HCT116 (cell line): ENCODE measurements at regions not wholly inside any gene's neighbourhood (a gene's known extent, or its start where the extent isn't known, plus 50 kb on each side); places are given as distances from the start of the nearest gene placed in this dataset.

Source experiments
- ATAC-seq: fragments of 200-7000 bp; cut with Tn5 transposase; 2 replicates; pipeline ENCODE4 v1.9.1; 2020; ENCODE audit warnings: mild to moderate bottlenecking, moderate library complexity
- BruUV-seq: library from RNA; stranded (reverse); fragments of 400-500 nt; replicated peaks from 2 replicates; lab custom pipeline; 2021; lab: Mats Ljungman, UMichigan
- CTCF ChIA-PET: fragments of 300-600 bp; sonication (Branson Sonifier 250); formaldehyde crosslinking; loops from one replicate; lab custom pipeline; 2021; ENCODE audit warnings: antibody characterized with exemption; lab: Charles Lee
- POLR2A ChIA-PET: fragments of 300-600, 350-600 bp; sonication (Branson Sonifier 250); formaldehyde crosslinking; loops from one replicate; lab custom pipeline; 2021; ENCODE audit warnings: antibody characterized with exemption; lab: Charles Lee
- RAD21 ChIA-PET, 2 experiments: fragments of 300-600 bp; sonication (Branson Sonifier 250); formaldehyde crosslinking; loops; one replicate each; lab custom pipeline; 2023; ENCODE audit warnings: low total read pairs in 2 of 2; ENCODE audit not compliant: uncharacterized antibody in 2 of 2, unreplicated experiment in 2 of 2, low non-redundant PET in 1 of 2; lab: Charles Lee
- DNase-seq: peaks from one replicate; pipeline ENCODE4 v3.0.0-alpha.2; 2010; ENCODE audit warnings: low read depth, low spot score
- H2AFZ ChIP-seq: fragments of 200-600 bp; shearing (Covaris generic), sonication (generic); 2 replicates; pipeline ENCODE4 v1.6.1; 2017; ENCODE audit warnings: low read depth, mixed run types, mixed read lengths, antibody characterized with exemption, low read length; ENCODE audit not compliant: poor library complexity, severe bottlenecking
- H3K27ac ChIP-seq: 2 replicates; pipeline ENCODE4 v1.5.1; 2012; ENCODE audit warnings: low read depth, low read length
- H3K27me3 ChIP-seq: fragments of 200-600 bp; sonication (generic); 2 replicates; pipeline ENCODE4 v1.6.1; 2016; ENCODE audit warnings: mixed run types, low read length, mixed read lengths; ENCODE audit not compliant: insufficient read depth
- H3K36me3 ChIP-seq, 2 experiments: fragments of 200-500 bp in 1 of 2; fragments of 200-600 bp in 1 of 2; sonication (Bioruptor generic) in 1 of 2; sonication (generic) in 1 of 2; 2 replicates each; pipeline versions ENCODE4 v1.5.1 to v1.6.1; 2014 to 2016; ENCODE audit warnings: low read length in 2 of 2, inconsistent platforms in 1 of 2, mixed read lengths in 1 of 2, mixed run types in 1 of 2; ENCODE audit not compliant: insufficient read depth in 2 of 2, control insufficient read depth in 1 of 2
- H3K4me1 ChIP-seq, 2 experiments: fragments of 200-600 bp in 1 of 2; sonication (generic) in 1 of 2; 2 replicates each; pipeline versions ENCODE4 v1.5.1 to v1.6.1; 2012 to 2017; ENCODE audit warnings: low read length in 2 of 2, inconsistent platforms in 1 of 2, mild to moderate bottlenecking in 1 of 2, mixed read lengths in 1 of 2, mixed run types in 1 of 2, moderate library complexity in 1 of 2; ENCODE audit not compliant: insufficient read depth in 2 of 2, control insufficient read depth in 1 of 2
- H3K4me2 ChIP-seq: fragments of 200-600 bp; sonication (generic); 2 replicates; pipeline ENCODE4 v1.6.1; 2017; ENCODE audit warnings: mixed run types, low read length, mixed read lengths
- H3K4me3 ChIP-seq, 2 experiments: fragments of 200-600 bp in 1 of 2; sonication (generic) in 1 of 2; replicated peaks in 1 of 2; 2 replicates each; pipeline ENCODE4 v1.5.1; 2011 to 2016; ENCODE audit warnings: low read length in 2 of 2, control low read depth in 1 of 2, low read depth in 1 of 2, mild to moderate bottlenecking in 1 of 2, mixed read lengths in 1 of 2, mixed run types in 1 of 2
- H3K79me2 ChIP-seq: fragments of 200-600 bp; sonication (generic); 2 replicates; pipeline ENCODE4 v1.6.1; 2017; ENCODE audit warnings: mild to moderate bottlenecking, mixed run types, low read length, moderate library complexity, mixed read lengths; ENCODE audit not compliant: insufficient read depth
- H3K9ac ChIP-seq: fragments of 200-600 bp; sonication (generic); 2 replicates; pipeline ENCODE4 v1.6.1; 2016; ENCODE audit warnings: low read length, mixed read lengths
- H3K9me2 ChIP-seq: fragments of 200-600 bp; sonication (generic), shearing (Covaris generic); 2 replicates; pipeline ENCODE4 v1.6.1; 2017; ENCODE audit warnings: mixed run types, mild to moderate bottlenecking, moderate library complexity; ENCODE audit not compliant: insufficient read depth
- H3K9me3 ChIP-seq, 2 experiments: fragments of 200-500 bp in 1 of 2; fragments of 200-600 bp in 1 of 2; sonication (Bioruptor generic) in 1 of 2; sonication (generic) in 1 of 2; 2 replicates each; pipeline ENCODE4 v1.6.1; 2014 to 2017; ENCODE audit warnings: low read length in 2 of 2, mixed read lengths in 2 of 2, inconsistent platforms in 1 of 2, low read depth in 1 of 2, mild to moderate bottlenecking in 1 of 2, mixed run types in 1 of 2, moderate library complexity in 1 of 2; ENCODE audit not compliant: control insufficient read depth in 1 of 2, insufficient read depth in 1 of 2
- H4K20me1 ChIP-seq: fragments of 200-600 bp; sonication (generic), shearing (Covaris generic); 2 replicates; pipeline ENCODE4 v1.6.1; 2017; ENCODE audit warnings: mixed run types, mild to moderate bottlenecking, moderate library complexity; ENCODE audit not compliant: insufficient read depth
- CEBPB ChIP-seq: IDR thresholded peaks from 2 replicates; pipeline ENCODE4 v1.6.1; 2012; ENCODE audit warnings: low read depth
- EGR1 ChIP-seq: IDR thresholded peaks from 2 replicates; pipeline ENCODE4 v1.6.1; 2012; ENCODE audit warnings: low read depth
- ELF1 ChIP-seq: IDR thresholded peaks from 2 replicates; pipeline ENCODE4 v1.6.1; 2012; ENCODE audit warnings: low read depth, borderline replicate concordance
- EZH2phosphoT487 ChIP-seq: fragments of 200-600 bp; IDR thresholded peaks from 2 replicates; pipeline ENCODE4 v1.6.1; 2018; ENCODE audit warnings: antibody characterized with exemption, borderline replicate concordance
- MAX ChIP-seq: IDR thresholded peaks from 2 replicates; pipeline ENCODE4 v1.6.1; 2012
- POLR2A ChIP-seq: IDR thresholded peaks from 2 replicates; pipeline ENCODE4 v1.7.0; 2011; ENCODE audit warnings: borderline replicate concordance; ENCODE audit not compliant: insufficient read depth, insufficient read length; ENCODE audit errors: extremely low read depth
- RAD21 ChIP-seq: IDR thresholded peaks from 2 replicates; pipeline ENCODE4 v1.6.1; 2012; ENCODE audit warnings: low read depth, mild to moderate bottlenecking
- REST ChIP-seq: IDR thresholded peaks from 2 replicates; pipeline ENCODE4 v1.6.1; 2012; ENCODE audit warnings: low read depth
- SP1 ChIP-seq: IDR thresholded peaks from 2 replicates; pipeline ENCODE4 v1.6.1; 2012; ENCODE audit warnings: low read depth
- SRF ChIP-seq: IDR thresholded peaks from 2 replicates; pipeline ENCODE4 v1.6.1; 2012; ENCODE audit warnings: low read depth
- TCF7L2 ChIP-seq: IDR thresholded peaks from 2 replicates; pipeline ENCODE4 v1.7.0; 2011; ENCODE audit warnings: borderline replicate concordance, inconsistent platforms; ENCODE audit not compliant: insufficient read depth, insufficient read length; ENCODE audit errors: extremely low read depth
- YY1 ChIP-seq: IDR thresholded peaks from 2 replicates; pipeline ENCODE4 v1.6.1; 2011; ENCODE audit warnings: low read length, low read depth, moderate library complexity, mild to moderate bottlenecking; ENCODE audit not compliant: insufficient replicate concordance; ENCODE audit errors: extremely low read depth
- ZFX ChIP-seq: fragments of 450-650 bp; IDR thresholded peaks from 2 replicates; pipeline ENCODE4 v1.6.1; 2017
- intact Hi-C: fragments of 100-400 bp; cut with micrococcal nuclease; formaldehyde crosslinking; loops from 2 replicates; pipeline ENCODE4 v1.10.0; 2022
- TF ChIP-seq, protein P1 (sequence below): IDR thresholded peaks from 2 replicates; pipeline ENCODE4 v1.6.1; 2011; ENCODE audit warnings: mild to moderate bottlenecking, low read length, moderate library complexity; ENCODE audit not compliant: insufficient replicate concordance; ENCODE audit errors: extremely low read depth
- TF ChIP-seq, protein P2 (sequence below): IDR thresholded peaks from 2 replicates; pipeline ENCODE4 v1.6.1; 2012

- CTCF ChIA-PET: no interaction called here
- H3K9me2 ChIP-seq: no peaks in the 10 kb centered on the region
- no peak for DNase-seq
- TF ChIP-seq ZFX (no peak), ELF1 (no peak), RAD21 (no peak), SP1 (no peak), POLR2A (no peak), EGR1 (no peak), MAX (no peak), CEBPB (no peak), YY1 (no peak), TCF7L2 (no peak), REST (no peak), SRF (no peak), EZH2phosphoT487 (no peak)
- TF ChIP-seq, protein P1, sequence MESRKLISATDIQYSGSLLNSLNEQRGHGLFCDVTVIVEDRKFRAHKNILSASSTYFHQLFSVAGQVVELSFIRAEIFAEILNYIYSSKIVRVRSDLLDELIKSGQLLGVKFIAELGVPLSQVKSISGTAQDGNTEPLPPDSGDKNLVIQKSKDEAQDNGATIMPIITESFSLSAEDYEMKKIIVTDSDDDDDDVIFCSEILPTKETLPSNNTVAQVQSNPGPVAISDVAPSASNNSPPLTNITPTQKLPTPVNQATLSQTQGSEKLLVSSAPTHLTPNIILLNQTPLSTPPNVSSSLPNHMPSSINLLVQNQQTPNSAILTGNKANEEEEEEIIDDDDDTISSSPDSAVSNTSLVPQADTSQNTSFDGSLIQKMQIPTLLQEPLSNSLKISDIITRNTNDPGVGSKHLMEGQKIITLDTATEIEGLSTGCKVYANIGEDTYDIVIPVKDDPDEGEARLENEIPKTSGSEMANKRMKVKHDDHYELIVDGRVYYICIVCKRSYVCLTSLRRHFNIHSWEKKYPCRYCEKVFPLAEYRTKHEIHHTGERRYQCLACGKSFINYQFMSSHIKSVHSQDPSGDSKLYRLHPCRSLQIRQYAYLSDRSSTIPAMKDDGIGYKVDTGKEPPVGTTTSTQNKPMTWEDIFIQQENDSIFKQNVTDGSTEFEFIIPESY: no peak
- TF ChIP-seq, protein P2, sequence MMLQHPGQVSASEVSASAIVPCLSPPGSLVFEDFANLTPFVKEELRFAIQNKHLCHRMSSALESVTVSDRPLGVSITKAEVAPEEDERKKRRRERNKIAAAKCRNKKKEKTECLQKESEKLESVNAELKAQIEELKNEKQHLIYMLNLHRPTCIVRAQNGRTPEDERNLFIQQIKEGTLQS: no peak
- TF ChIP-seq, all 23 proteins: peak for 0
- Histone ChIP-seq H3K4me3 (no peak overlapping the region), H3K4me1 (no peaks in the 10 kb centered on the region), H3K36me3 (no peaks in the 10 kb centered on the region), H3K4me2 (no peak overlapping the region), H3K27me3 (peaks cover 26% of the 10 kb centered on the region), H3K27ac (no peak overlapping the region), H3K9ac (no peak overlapping the region), H4K20me1 (no peaks in the 10 kb centered on the region), H2AFZ (no peak overlapping the region), H3K9me3 (no peaks in the 10 kb centered on the region), H3K79me2 (no peaks in the 10 kb centered on the region)
- no peak for ATAC-seq
- ChIA-PET RAD21 (no interaction called here), POLR2A (no interaction called here)
- intact Hi-C loops: no loop called here
- no TSS peak for BruUV-seq
These were observed 96.7 kb upstream of the OPRM1 start for GRCh38 chr6:153942361-153942760.
